Fibroblast of lung (primary cell): ENCODE measurements at regions not wholly inside any gene's neighbourhood (a gene's known extent, or its start where the extent isn't known, plus 50 kb on each side); places are given as distances from the start of the nearest gene placed in this dataset.

Experiments
- DNase-seq, 2 donors: peaks; one replicate each; pipeline versions ENCODE4 v3.0.0 to v3.0.0-alpha.2; 2010; ENCODE audit warnings: low read depth in 2 of 2
- H2AFZ ChIP-seq: 2 replicates; pipeline ENCODE4 v1.5.1; 2012; ENCODE audit warnings: low read length, control low read depth, inconsistent platforms
- H3K27ac ChIP-seq: 2 replicates; pipeline ENCODE4 v1.5.1; 2011; ENCODE audit warnings: low read length, control low read depth; ENCODE audit not compliant: insufficient read depth
- H3K27me3 ChIP-seq: 2 replicates; pipeline ENCODE4 v1.5.1; 2011; ENCODE audit warnings: mild to moderate bottlenecking, low read length; ENCODE audit not compliant: control insufficient read depth, insufficient read depth
- H3K36me3 ChIP-seq: 2 replicates; pipeline ENCODE4 v1.5.1; 2011; ENCODE audit warnings: low read length; ENCODE audit not compliant: control insufficient read depth, insufficient read depth
- H3K4me1 ChIP-seq: 2 replicates; pipeline ENCODE4 v1.5.1; 2011; ENCODE audit warnings: low read length; ENCODE audit not compliant: control insufficient read depth, insufficient read depth; ENCODE audit errors: extremely low read depth
- H3K4me2 ChIP-seq: 2 replicates; pipeline ENCODE4 v1.5.1; 2011; ENCODE audit warnings: low read length, control low read depth; ENCODE audit not compliant: insufficient read depth; ENCODE audit errors: extremely low read depth
- H3K4me3 ChIP-seq, 4 experiments: fragments of 200-600 bp in 1 of 4; sonication (generic) in 1 of 4; replicated peaks in 1 of 4; 2 replicates each; pipeline ENCODE4 v1.5.1; 2011 to 2016; ENCODE audit warnings: low read length in 4 of 4, low read depth in 3 of 4, mild to moderate bottlenecking in 3 of 4, control low read depth in 2 of 4, inconsistent platforms in 1 of 4, mixed read lengths in 1 of 4; ENCODE audit not compliant: insufficient read depth in 1 of 4; ENCODE audit errors: control extremely low read depth in 1 of 4
- H3K79me2 ChIP-seq: 2 replicates; pipeline ENCODE4 v1.5.1; 2012; ENCODE audit warnings: mild to moderate bottlenecking, low read length, inconsistent platforms; ENCODE audit not compliant: control insufficient read depth, insufficient read depth
- H3K9ac ChIP-seq: 2 replicates; pipeline ENCODE4 v1.5.1; 2011; ENCODE audit warnings: mild to moderate bottlenecking, low read length, control low read depth; ENCODE audit not compliant: insufficient read depth
- H3K9me3 ChIP-seq: 2 replicates; pipeline ENCODE4 v1.5.1; 2012; ENCODE audit warnings: low read depth, low read length; ENCODE audit not compliant: control insufficient read depth, insufficient read depth
- H4K20me1 ChIP-seq: 2 replicates; pipeline ENCODE4 v1.5.1; 2011; ENCODE audit warnings: low read length; ENCODE audit not compliant: control insufficient read depth, insufficient read depth; ENCODE audit errors: extremely low read depth
- EZH2 ChIP-seq: IDR thresholded peaks from 2 replicates; pipeline ENCODE4 v1.5.1; 2012; ENCODE audit warnings: low read length, control low read depth, mild to moderate bottlenecking; ENCODE audit errors: missing control alignments
- TF ChIP-seq, protein P1 (sequence below), 2 donors: IDR thresholded peaks in 1 of 2; conservative IDR thresholded peaks in 1 of 2; 1 replicate in 1 of 2; 2 replicates in 1 of 2; pipeline ENCODE4 v1.5.1; 2011 to 2012; ENCODE audit warnings: low read length in 2 of 2, control low read depth in 1 of 2, inconsistent platforms in 1 of 2, low read depth in 1 of 2, mild to moderate bottlenecking in 1 of 2

DNA sequence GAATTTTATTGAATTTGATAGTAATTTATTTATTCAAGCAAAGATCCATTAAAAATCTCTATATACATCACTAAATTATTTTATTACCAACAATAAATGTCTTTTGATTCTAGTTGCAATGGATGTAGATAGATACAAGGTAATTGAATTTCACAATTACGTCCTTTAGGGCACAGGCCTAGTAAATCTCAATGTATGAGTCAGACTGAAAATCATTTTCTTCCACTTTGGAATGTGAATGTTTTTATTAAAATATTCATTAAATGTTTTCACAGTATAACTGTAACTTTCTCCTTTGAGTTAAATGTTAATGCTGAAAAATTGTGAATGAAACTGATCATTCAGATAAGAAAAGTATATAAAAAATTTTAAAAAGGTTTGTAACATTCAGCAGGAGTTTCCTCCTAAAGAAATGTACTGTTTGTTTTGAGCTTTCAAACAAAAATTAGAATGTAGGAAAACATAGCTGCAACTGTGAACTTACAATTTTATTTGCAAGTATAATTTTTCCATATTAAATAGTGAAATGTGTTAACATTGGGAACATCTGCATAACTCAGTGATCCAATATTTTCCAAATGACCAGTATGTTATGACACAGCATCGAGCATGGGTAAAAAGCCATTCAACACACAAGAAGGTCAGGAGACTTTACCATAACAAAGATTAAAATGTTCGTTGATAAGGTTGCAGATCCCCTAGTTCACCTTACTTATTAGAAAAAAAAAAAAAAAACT is 663.7 kb downstream of the METTL4 start:
- no peaks in the 10 kb centered on the region for H3K79me2 ChIP-seq
- no peaks in the 10 kb centered on the region for H3K36me3 ChIP-seq

DNA sequence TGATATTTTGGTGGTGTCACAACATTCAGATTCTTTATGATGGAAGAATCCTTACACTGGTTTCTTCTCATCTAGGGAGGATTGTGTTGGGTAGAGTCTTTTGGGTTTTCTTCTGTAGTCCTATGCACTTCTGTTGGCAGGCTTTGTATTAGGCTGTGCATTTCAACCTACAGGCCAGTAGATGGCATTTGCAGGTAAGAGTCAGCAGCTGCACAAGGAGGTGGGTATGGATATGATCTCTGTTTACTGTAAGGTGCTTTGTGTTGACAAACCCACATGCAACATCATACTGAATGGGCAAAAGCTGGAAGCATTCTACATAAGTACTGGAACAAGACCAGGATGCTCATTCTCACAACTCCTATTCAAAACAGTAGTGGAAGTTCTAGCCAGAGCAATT is 656.8 kb downstream of the METTL4 start:
- Histone ChIP-seq H3K4me3 (no peak overlapping the region), H3K9me3 (no peaks in the 10 kb centered on the region), H3K4me1 (no peaks in the 10 kb centered on the region), H2AFZ (no peak overlapping the region), H3K4me2 (no peak overlapping the region), H3K36me3 (no peaks in the 10 kb centered on the region), H3K27me3 (no peaks in the 10 kb centered on the region), H4K20me1 (no peaks in the 10 kb centered on the region), H3K27ac (no peak overlapping the region), H3K79me2 (no peaks in the 10 kb centered on the region), H3K9ac (no peak overlapping the region)
- TF ChIP-seq, protein P1, sequence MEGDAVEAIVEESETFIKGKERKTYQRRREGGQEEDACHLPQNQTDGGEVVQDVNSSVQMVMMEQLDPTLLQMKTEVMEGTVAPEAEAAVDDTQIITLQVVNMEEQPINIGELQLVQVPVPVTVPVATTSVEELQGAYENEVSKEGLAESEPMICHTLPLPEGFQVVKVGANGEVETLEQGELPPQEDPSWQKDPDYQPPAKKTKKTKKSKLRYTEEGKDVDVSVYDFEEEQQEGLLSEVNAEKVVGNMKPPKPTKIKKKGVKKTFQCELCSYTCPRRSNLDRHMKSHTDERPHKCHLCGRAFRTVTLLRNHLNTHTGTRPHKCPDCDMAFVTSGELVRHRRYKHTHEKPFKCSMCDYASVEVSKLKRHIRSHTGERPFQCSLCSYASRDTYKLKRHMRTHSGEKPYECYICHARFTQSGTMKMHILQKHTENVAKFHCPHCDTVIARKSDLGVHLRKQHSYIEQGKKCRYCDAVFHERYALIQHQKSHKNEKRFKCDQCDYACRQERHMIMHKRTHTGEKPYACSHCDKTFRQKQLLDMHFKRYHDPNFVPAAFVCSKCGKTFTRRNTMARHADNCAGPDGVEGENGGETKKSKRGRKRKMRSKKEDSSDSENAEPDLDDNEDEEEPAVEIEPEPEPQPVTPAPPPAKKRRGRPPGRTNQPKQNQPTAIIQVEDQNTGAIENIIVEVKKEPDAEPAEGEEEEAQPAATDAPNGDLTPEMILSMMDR (conservative IDR thresholded peaks at IDR 0.05 in 1 of 2, IDR thresholded peaks at IDR 0.05 in 1 of 2; ENCODE audit: low read depth in 1 of 2, low read length in 2 of 2) = no peak
- peak in 1 of 2 donors; percentile 9 for DNase-seq

More for the DNA sequence above, 663.7 kb downstream of the METTL4 start:
- H3K4me3 ChIP-seq = no peak overlapping the region
- H3K9me3 ChIP-seq = no peaks in the 10 kb centered on the region
- no peak overlapping the region for H3K9ac ChIP-seq
- TF ChIP-seq, protein P1 (conservative IDR thresholded peaks at IDR 0.05 in 1 of 2, IDR thresholded peaks at IDR 0.05 in 1 of 2; ENCODE audit: low read depth in 1 of 2, low read length in 2 of 2) = no peak
- no peak for TF ChIP-seq EZH2
- no peaks in the 10 kb centered on the region for H4K20me1 ChIP-seq
- H3K4me2 ChIP-seq = no peak overlapping the region
- H3K27me3 ChIP-seq = no peaks in the 10 kb centered on the region
- H3K4me1 ChIP-seq = no peaks in the 10 kb centered on the region
- no peak overlapping the region for H3K27ac ChIP-seq
- no peak overlapping the region for H2AFZ ChIP-seq
- DNase-seq = no peak

DNA sequence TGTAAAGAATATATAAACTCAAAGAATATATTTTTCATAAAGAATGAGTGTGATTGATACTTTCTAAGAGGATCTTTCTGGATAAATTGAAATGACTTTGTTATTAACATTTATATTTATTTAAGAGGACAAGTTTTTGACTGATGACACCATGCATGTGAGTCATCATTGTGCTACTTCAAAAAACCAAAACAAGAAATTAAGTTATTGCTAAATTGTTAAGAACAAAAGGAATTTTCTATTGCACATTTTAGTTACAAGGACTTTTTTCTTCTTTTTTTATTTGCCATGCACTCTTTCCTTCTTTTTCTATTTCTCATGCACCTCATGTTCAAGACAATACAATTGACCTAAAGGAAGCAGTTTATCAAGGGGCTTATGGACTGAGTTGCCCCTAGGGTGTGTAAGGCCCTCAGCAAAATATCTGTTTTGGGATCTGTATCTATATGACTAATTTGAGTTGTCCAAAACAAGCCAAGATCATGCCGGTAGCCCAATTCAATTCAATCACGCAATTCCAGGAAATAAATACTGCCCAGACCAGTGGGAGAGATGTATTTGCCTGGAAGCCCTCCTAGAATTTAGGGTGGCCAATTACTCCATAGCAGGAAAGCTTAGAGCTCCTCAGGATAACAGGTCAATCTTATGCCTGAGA is 654.3 kb downstream of the METTL4 start:
- Histone ChIP-seq H3K9ac (no peak overlapping the region), H3K4me2 (no peak overlapping the region), H3K4me1 (no peaks in the 10 kb centered on the region), H3K36me3 (no peaks in the 10 kb centered on the region), H3K79me2 (no peaks in the 10 kb centered on the region), H3K9me3 (no peaks in the 10 kb centered on the region), H3K27ac (no peak overlapping the region), H2AFZ (no peak overlapping the region), H3K27me3 (no peaks in the 10 kb centered on the region), H3K4me3 (no peak overlapping the region), H4K20me1 (no peaks in the 10 kb centered on the region)
- TF ChIP-seq, protein P1 (conservative IDR thresholded peaks at IDR 0.05 in 1 of 2, IDR thresholded peaks at IDR 0.05 in 1 of 2; ENCODE audit: low read depth in 1 of 2, low read length in 2 of 2) = no peak
- no peak for TF ChIP-seq EZH2
- DNase-seq = peak in 1 of 2 donors; percentile 6
